Activated CD8-positive, alpha-beta T cell treated with anti-CD3 and anti-CD28 coated beads, Interleukin-2, amount 10 ng/mL, durations not matched to agents 7 days and 5 days (primary cell): ENCODE measurements at regions not wholly inside any gene's neighbourhood (a gene's known extent, or its start where the extent isn't known, plus 50 kb on each side); places are given as distances from the start of the nearest gene placed in this dataset.
"Not testable (repeated sequence)": the region's sequence is repeated elsewhere in the genome, so short reads cannot be mapped to it uniquely, and the experiment has no call there.

Experiments used
- ATAC-seq: fragments of 150-1000 bp; cut with Tn5 transposase; one replicate; pipeline ENCODE4 v1.10.0; 2021; ENCODE audit warnings: moderate library complexity
- CTCF ChIA-PET: fragments of 350-600 bp; sonication (Branson Sonifier 250); formaldehyde crosslinking; loops from one replicate; lab custom pipeline; 2021; ENCODE audit warnings: antibody characterized with exemption; lab: Charles Lee
- POLR2A ChIA-PET: fragments of 350-600 bp; sonication (Branson Sonifier 250); formaldehyde crosslinking; loops from one replicate; lab custom pipeline; 2021; ENCODE audit warnings: antibody characterized with exemption; lab: Charles Lee
- DNase-seq: peaks from one replicate; pipeline ENCODE4 v3.0.0-alpha.2; 2020
- H3K27ac Mint-ChIP-seq: one replicate; pipeline ENCODE4 v1.8.0; 2021; ENCODE audit warnings: mild to moderate bottlenecking, mixed read lengths
- H3K27me3 Mint-ChIP-seq: one replicate; pipeline ENCODE4 v1.8.0; 2021; ENCODE audit warnings: low read depth, mixed read lengths
- H3K36me3 Mint-ChIP-seq: one replicate; pipeline ENCODE4 v1.8.0; 2021; ENCODE audit warnings: low read depth, mixed read lengths
- H3K4me1 Mint-ChIP-seq: one replicate; pipeline ENCODE4 v1.8.0; 2021; ENCODE audit warnings: low read depth, mixed read lengths
- H3K4me3 Mint-ChIP-seq: one replicate; pipeline ENCODE4 v1.8.0; 2021; ENCODE audit warnings: mild to moderate bottlenecking, mixed read lengths
- H3K9me3 Mint-ChIP-seq: one replicate; pipeline ENCODE4 v1.8.0; 2022; ENCODE audit warnings: mixed read lengths; ENCODE audit not compliant: insufficient read depth

DNA sequence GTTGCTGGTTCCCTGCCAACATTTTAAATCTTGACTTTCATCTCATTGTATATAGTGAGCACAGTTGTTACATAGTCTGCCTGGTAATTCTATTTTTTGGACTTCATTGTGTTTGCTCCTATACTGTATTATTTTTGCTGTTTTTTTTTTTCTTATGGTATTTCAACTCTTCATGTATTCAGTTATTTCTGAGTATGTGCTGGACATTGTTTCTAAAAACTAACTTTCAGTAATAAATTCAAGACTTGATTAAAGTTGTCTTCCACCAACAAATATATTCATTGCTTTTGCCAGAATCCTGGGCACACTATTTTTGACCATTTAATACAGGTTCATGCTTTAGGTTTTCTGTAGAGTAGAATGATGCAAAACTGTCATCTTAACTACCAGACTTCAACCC is 698.3 kb downstream of the MAFB start:
- ATAC-seq (no peak), DNase-seq (no peak)
- H3K4me3 Mint-ChIP-seq, result no peak overlapping the region
- H3K27ac Mint-ChIP-seq, result no peak overlapping the region
- no peaks in the 10 kb centered on the region for H3K36me3 Mint-ChIP-seq
- CTCF ChIA-PET, result no interaction called here
- no peaks in the 10 kb centered on the region for H3K27me3 Mint-ChIP-seq
- POLR2A ChIA-PET, result no interaction called here
- H3K4me1 Mint-ChIP-seq, result no peaks in the 10 kb centered on the region
- no peaks in the 10 kb centered on the region for H3K9me3 Mint-ChIP-seq

DNA sequence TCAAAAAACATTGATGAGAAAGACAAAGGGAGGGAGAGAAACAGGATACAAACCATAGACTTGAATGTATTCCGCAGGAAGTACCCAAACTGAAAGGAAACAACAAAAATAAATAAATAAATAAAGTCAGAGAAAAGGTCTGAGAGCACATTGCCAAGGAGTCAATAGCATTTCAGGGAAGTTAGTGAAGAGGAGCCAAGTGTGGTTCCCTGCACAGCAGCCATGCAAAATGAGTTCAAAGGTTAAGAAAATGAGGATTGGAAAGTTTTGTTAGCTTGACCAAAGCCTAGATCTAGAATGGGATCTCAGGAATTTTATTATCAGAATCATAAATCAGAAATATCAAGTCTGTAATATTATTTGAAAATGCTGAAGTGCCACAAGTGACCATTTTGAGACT is 700.0 kb downstream of the MAFB start:
- no peak for ATAC-seq
- Mint-ChIP-seq H3K36me3 (no peaks in the 10 kb centered on the region), H3K27me3 (no peaks in the 10 kb centered on the region), H3K4me3 (no peak overlapping the region), H3K9me3 (no peaks in the 10 kb centered on the region), H3K27ac (no peak overlapping the region), H3K4me1 (no peaks in the 10 kb centered on the region)
- DNase-seq, result no peak
- ChIA-PET CTCF (no interaction called here), POLR2A (no interaction called here)

DNA sequence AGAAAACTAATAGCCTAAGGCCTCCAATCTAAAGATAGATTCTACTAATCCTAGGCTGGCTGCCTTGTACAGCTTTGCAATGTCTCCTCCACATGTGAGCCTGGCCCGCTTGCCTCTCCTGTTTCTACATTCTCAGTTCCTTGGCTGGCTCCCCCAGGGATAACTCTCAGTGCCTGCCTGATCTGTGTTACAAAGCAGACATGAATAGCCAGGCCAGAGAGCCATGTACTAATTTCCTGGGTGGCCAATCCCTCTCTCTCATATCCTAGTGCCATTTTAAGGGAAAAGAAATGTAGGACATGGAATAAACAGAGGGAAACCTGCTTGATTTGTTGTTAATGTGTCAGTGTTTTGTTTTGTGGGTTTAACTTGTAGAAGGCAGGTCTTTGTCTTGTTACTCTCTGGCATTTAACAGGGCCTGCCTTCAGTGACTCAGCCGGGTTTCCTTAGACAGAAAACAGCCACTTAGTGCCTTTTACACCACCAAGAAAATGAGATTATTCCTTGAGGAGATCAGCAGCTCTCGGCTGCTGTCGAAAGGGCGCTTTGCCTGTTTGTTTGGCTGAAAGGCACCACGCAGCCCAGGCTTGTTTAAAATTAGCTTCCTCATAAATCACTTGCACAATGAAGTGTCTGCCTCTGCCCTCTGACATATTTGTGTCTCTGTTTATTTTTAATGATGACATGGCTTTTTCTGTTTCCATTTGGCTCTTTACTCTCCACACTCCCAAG is 702.7 kb downstream of the MAFB start:
- Mint-ChIP-seq H3K27me3 (no peaks in the 10 kb centered on the region), H3K4me1 (no peaks in the 10 kb centered on the region), H3K36me3 (no peaks in the 10 kb centered on the region), H3K9me3 (no peaks in the 10 kb centered on the region), H3K4me3 (no peak overlapping the region), H3K27ac (no peak overlapping the region)
- no peak for DNase-seq
- POLR2A ChIA-PET, result no interaction called here
- ATAC-seq, result no peak
- CTCF ChIA-PET, result no interaction called here

DNA sequence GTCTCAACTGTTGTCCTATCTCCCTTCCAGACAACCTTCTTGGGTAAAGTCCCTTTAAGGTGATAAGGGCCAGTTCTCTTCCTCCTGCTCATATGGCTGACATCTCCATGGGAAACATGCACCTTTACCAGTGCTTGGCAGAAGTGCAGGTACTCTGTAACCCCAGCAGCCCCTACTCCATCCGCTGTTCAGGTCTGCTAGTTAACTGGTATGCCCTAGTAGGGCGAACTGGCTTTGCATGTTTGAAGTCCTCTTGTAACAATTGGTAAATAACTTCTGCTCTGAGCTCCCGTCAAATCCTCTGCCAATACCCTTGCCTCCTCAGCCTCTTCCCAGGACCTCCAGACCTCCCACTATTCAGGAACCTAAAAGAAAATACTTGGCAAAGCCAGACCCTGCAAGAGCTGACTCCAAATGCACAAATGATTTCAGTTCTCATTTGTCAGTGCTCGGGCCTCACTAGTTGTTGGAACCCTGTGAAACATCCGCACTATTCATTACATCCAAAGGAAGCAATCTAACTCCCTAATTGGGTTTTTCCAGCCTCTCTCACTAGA is 703.7 kb downstream of the MAFB start:
- ChIA-PET POLR2A (no interaction called here), CTCF (no interaction called here)
- Mint-ChIP-seq H3K9me3 (no peaks in the 10 kb centered on the region), H3K27me3 (no peaks in the 10 kb centered on the region), H3K4me1 (no peaks in the 10 kb centered on the region), H3K4me3 (no peak overlapping the region), H3K36me3 (no peaks in the 10 kb centered on the region), H3K27ac (no peak overlapping the region)
- DNase-seq, result no peak
- ATAC-seq, result no peak

DNA sequence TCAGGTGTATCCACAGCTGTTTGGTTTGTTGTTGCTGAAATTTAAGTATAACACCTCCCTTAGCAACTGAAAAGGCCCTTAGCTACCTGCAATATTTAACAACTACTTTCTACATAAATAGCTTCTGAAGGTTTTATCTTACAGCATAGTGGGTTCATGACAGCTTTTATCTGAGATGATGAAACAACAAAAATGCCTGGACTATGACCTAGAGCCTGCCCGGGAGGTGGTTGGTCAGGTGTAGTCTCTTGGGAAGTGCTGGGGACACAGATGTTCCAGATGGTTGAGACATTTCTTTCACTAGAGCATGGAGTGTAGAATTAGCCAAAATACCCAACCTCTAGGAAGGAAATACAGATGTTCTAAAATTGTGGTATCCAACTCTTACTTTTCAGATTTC is 705.4 kb downstream of the MAFB start:
- DNase-seq (no peak), ATAC-seq (no peak)
- Mint-ChIP-seq H3K9me3 (no peaks in the 10 kb centered on the region), H3K27me3 (no peaks in the 10 kb centered on the region), H3K27ac (no peak overlapping the region), H3K4me3 (no peak overlapping the region), H3K4me1 (no peaks in the 10 kb centered on the region), H3K36me3 (no peaks in the 10 kb centered on the region)
- CTCF ChIA-PET, result no interaction called here
- POLR2A ChIA-PET, result no interaction called here

DNA sequence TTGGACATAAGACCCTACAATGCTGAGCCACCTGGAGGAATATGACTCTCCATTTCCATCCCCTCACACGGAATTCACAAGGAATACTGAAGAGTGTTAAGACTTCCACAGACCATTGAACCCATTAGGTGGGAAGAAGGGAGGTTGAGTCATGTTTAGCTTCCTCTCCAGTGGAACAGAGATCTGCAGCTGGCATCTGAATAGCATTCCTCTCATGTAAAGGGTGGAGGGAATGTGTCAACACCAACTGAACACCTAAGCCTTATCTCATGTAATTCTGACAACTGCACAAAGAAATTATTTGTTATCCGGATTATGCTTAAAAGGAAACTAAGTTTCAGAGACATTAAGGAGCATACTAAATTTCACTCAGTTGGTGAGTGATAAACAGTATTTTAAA is 705.9 kb downstream of the MAFB start:
- Mint-ChIP-seq H3K9me3 (no peaks in the 10 kb centered on the region), H3K27me3 (no peaks in the 10 kb centered on the region)
- ATAC-seq, result no peak

DNA sequence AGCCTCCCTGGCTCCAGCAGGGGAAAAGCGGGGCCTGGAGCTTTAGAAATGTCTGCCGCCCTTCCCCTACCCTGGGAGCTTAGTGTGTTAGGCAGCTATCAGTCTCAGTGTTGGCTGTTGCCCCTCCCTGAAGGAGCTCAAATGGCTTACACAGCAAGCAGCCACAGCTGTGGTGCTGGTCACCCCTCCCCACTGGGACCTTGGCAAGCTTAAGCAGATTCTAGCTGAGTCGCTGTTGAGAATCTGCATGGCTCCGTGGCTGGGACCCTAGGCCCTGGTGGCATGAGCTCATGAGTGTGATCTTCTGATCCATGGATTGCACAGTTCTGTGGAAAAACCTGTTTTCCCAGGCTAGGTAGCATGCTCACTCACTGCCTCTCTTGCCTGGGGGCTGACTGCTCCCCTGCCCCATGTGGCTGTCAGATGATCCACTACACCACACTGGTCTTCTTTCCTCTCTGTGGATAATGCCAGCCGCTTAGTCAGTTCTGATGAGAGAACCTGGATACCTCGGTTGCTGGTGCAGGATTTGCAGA is 714.0 kb downstream of the MAFB start:
- CTCF ChIA-PET, result no interaction called here
- DNase-seq (no peak), ATAC-seq (no peak)
- H3K4me1 Mint-ChIP-seq, result no peaks in the 10 kb centered on the region
- no peaks in the 10 kb centered on the region for H3K27me3 Mint-ChIP-seq
- POLR2A ChIA-PET, result no interaction called here
- H3K36me3 Mint-ChIP-seq, result no peaks in the 10 kb centered on the region
- H3K4me3 Mint-ChIP-seq, result no peak overlapping the region
- no peak overlapping the region for H3K27ac Mint-ChIP-seq
- H3K9me3 Mint-ChIP-seq, result peaks cover 13% of the 10 kb centered on the region

More for the DNA sequence above, 705.9 kb downstream of the MAFB start:
- ChIA-PET POLR2A (no interaction called here), CTCF (no interaction called here)
- Mint-ChIP-seq H3K27ac (no peak overlapping the region), H3K36me3 (no peaks in the 10 kb centered on the region), H3K4me3 (no peak overlapping the region), H3K4me1 (no peaks in the 10 kb centered on the region)
- no peak for DNase-seq

DNA sequence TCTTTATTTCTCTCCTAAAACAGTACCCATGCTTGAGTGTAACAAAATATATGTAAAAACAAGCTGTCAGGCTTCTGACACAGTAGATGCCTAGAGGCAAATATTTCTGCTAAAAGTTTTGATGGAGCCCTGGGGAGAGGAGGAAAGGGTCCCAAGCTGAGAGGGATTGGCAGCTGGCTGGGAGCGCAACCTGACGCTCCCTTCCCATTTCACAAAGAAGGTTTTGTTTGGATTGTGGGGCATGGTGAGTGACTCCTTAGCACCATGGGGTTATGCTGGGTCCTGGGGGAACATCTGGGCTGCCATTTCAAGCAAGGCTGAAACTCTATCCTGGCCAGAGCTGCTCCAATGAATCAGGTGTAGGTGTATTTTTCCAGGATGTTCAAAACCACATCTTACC is 720.5 kb downstream of the MAFB start:
- no peak overlapping the region for H3K27ac Mint-ChIP-seq
- no peak for ATAC-seq
- POLR2A ChIA-PET, result no interaction called here
- peaks cover 5% of the 10 kb centered on the region for H3K9me3 Mint-ChIP-seq
- no peaks in the 10 kb centered on the region for H3K27me3 Mint-ChIP-seq
- CTCF ChIA-PET, result no interaction called here
- H3K4me3 Mint-ChIP-seq, result no peak overlapping the region
- H3K36me3 Mint-ChIP-seq, result no peaks in the 10 kb centered on the region
- no peaks in the 10 kb centered on the region for H3K4me1 Mint-ChIP-seq
- DNase-seq, result no peak

DNA sequence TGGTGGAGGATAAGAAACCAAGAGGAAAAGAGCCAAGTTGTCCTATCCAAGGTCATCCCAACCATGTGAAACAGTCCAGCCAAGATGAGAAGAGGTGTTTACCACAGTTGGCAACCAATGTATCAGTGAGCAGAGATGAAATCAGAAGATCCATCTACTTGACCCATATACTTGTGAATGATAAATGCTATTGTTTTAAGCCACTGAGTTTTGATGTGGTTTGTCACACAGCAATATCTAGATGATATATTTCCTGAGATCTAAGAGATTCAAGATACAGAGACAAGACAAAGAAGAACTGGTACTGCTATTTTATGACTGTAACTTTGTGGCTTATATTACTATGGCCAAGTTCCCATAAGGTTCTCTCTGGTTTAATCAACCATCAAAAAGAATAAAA is 721.2 kb downstream of the MAFB start:
- no peak for ATAC-seq
- CTCF ChIA-PET, result no interaction called here
- Mint-ChIP-seq H3K36me3 (no peaks in the 10 kb centered on the region), H3K4me3 (no peak overlapping the region), H3K4me1 (no peaks in the 10 kb centered on the region), H3K27ac (no peak overlapping the region), H3K27me3 (no peaks in the 10 kb centered on the region), H3K9me3 (peaks cover 5% of the 10 kb centered on the region)
- no peak for DNase-seq
- POLR2A ChIA-PET, result no interaction called here

DNA sequence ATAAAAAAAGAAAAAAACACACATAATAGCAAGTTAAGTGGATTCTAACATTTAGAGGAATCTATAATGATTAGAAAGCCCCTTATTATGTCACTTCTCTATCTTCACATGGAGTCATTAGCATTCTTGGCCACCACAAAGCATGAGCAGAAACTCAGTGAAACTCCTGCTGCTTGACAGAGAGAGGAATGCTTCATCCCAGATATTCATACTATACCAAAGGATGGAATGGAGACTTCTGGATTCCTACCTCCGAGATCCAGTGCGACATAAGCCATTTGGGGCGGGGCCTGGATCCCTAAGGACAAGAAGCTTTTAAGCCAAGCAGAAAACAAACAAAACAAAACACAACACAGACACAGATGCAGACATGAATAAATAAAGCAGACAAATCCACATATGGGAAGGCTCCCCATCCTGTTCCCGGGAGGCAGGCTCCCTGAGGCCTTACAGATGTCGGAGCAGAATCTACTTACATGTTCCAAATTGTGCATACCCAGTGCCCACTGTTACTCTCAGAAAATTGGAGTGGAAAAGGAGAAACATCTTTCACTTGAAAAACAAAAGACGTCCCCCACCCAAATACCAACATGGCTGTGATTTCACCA is 727.3 kb downstream of the MAFB start:
- POLR2A ChIA-PET, result no interaction called here

DNA sequence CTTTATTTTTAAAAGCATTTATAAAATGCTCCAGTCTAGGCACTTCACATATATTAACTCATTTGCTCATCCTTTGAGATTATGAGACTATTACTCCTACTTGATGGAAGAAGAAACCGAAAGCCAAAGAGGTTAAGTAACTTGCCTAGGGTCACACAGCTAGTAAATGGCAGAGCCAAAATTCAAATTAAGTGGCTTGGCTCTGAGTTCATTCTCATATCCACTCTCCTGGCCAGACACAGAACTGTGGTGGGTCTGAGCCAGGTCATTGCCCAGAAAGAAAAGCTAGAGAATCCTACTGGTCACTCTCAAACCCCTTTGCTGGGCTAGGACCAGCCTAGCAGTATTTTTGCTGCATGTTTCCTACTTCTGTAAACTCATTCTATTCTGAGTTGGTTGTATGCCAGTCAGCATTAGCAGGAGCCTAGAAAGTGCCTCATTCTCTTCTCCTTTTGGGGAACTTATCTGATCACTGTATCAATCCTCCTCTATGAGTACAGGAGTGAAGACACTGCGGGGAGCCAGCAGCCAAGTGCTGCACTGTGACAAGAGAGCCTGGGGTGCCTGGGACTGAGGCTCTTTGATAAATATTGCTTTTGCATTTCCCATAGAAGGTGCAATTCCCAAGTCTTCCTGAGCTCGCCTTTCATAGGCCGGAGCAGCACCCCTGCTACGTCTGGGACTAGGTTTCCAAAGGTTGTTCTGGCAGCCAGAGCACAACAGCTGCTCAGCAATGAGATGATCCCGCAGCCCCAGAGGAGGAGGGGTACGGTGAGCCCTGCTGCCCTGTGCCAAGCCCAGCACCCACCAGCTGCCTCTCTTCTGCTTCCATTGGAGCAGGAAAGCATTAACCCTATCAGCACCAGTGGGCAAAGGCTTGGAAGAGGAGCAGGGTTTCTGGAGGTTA is 728.3 kb downstream of the MAFB start:
- Mint-ChIP-seq H3K9me3 (no peaks in the 10 kb centered on the region), H3K4me3 (no peak overlapping the region), H3K27me3 (no peaks in the 10 kb centered on the region), H3K36me3 (no peaks in the 10 kb centered on the region), H3K27ac (no peak overlapping the region), H3K4me1 (no peaks in the 10 kb centered on the region)
- ChIA-PET POLR2A (no interaction called here), CTCF (no interaction called here)
- DNase-seq, result no peak
- no peak for ATAC-seq

More for the DNA sequence above, 727.3 kb downstream of the MAFB start:
- CTCF ChIA-PET, result no interaction called here
- no peaks in the 10 kb centered on the region for H3K27me3 Mint-ChIP-seq
- ATAC-seq (no peak), DNase-seq (no peak)
- no peak overlapping the region for H3K4me3 Mint-ChIP-seq
- no peak overlapping the region for H3K27ac Mint-ChIP-seq
- H3K4me1 Mint-ChIP-seq, result no peaks in the 10 kb centered on the region
- no peaks in the 10 kb centered on the region for H3K9me3 Mint-ChIP-seq
- H3K36me3 Mint-ChIP-seq, result no peaks in the 10 kb centered on the region

DNA sequence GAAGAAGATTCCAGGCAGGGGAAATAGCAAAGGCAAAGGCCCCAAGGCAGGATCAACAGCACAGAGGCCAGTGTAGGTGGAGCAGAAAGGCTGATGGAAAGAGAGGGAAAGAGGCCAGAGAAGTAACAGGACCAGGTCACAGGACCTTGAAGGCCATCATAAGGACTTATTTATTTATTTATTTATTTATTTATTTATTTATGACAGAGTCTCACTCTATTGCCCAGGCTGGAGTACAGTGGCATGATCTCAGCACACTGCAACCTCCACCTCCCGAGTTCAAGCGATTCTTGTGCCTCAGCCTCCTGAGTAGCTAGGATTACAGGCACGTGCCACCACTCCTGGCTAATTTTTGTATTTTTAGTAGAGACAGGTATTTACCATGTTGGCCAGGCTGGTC is 731.1 kb downstream of the MAFB start:
- H3K4me3 Mint-ChIP-seq, H3K36me3 Mint-ChIP-seq, ATAC-seq, H3K9me3 Mint-ChIP-seq, DNase-seq, POLR2A ChIA-PET, H3K27ac Mint-ChIP-seq, CTCF ChIA-PET, H3K4me1 Mint-ChIP-seq, H3K27me3 Mint-ChIP-seq: not testable (repeated sequence)
